ENCODE measurements at regions not wholly inside any gene's neighbourhood (a gene's known extent, or its start where the extent isn't known, plus 50 kb on each side); places are given as distances from the start of the nearest gene placed in this dataset.

GRCh38 chr16:26801628-26802027 is 265.1 kb upstream of the C16orf82 start:
- TF ChIP-seq POLR2A (IDR thresholded peaks at IDR 0.05): no peak
- TF ChIP-seq CTCF (IDR thresholded peaks at IDR 0.05): no peak
- TF ChIP-seq POLR2AphosphoS5 (IDR thresholded peaks at IDR 0.05; ENCODE audit: insufficient read depth in 1 of 2, low read depth in 1 of 2): no peak

Measured in vagina (tissue), 2 donors.